ENCODE measurements at regions not wholly inside any gene's neighbourhood (a gene's known extent, or its start where the extent isn't known, plus 50 kb on each side); places are given as distances from the start of the nearest gene placed in this dataset.

DNA sequence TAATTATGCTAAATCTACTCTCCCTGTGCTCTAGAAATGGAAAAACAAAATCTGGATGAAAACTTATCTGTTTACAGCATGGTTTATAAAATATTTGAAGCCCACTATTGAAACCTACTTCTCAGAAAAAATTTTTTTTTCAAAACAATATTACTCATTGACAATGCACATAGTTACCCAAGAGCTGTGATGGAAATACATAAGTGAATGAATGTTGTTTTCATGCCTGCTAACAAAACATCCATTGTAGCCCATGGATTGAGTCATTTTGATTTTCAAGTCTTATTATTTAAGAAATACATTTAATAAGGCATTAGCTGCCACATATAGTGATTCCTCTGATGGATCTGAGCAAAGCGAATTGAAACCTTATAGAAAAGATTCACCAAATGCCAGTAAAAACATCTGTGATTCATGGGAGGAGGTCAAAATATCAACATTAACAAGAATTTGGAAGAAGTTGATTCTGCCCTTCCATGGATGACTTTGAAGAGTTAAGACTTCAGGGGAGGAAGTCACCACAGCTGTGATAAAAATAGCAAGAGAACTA, 144.7 kb upstream of the HHIP start (continued):
- TF ChIP-seq, protein P1, sequence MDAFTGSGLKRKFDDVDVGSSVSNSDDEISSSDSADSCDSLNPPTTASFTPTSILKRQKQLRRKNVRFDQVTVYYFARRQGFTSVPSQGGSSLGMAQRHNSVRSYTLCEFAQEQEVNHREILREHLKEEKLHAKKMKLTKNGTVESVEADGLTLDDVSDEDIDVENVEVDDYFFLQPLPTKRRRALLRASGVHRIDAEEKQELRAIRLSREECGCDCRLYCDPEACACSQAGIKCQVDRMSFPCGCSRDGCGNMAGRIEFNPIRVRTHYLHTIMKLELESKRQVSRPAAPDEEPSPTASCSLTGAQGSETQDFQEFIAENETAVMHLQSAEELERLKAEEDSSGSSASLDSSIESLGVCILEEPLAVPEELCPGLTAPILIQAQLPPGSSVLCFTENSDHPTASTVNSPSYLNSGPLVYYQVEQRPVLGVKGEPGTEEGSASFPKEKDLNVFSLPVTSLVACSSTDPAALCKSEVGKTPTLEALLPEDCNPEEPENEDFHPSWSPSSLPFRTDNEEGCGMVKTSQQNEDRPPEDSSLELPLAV (CRISPR knock-in tag; conservative IDR thresholded peaks at IDR 0.05; ENCODE audit: low read depth), result no peak
- TF ChIP-seq ZNF652 (CRISPR knock-in tag; IDR thresholded peaks at IDR 0.05; ENCODE audit: borderline replicate concordance, low read depth) (no peak), STAG1 (CRISPR knock-in tag; IDR thresholded peaks at IDR 0.05) (no peak), LCORL (IDR thresholded peaks at IDR 0.05) (no peak), LCORL (CRISPR knock-in tag; IDR thresholded peaks at IDR 0.05) (no peak), KLF16 (CRISPR knock-in tag; IDR thresholded peaks at IDR 0.05) (no peak)

DNA sequence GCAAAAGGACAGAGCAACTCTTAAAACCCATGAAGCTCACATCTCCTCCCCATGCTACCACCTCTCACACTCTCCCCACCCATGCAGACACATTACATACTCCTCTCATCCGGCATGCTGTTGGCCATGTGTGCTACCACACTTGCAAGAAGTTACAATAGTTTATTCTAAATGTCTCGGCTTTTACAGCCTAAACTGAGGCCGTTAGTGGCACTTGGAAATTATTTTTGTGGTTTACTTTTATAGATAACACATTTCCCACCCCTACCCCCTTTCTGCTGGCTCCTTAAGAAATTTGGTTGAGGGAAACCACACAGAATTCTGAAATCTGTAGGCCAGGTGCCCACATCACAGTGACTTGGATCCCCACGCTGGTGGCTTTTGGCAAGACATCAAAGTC, 141.1 kb upstream of the HHIP start:
- no peak overlapping the region for H3K9ac ChIP-seq (ENCODE audit: insufficient read depth, low read depth, low read length)
- H3K36me3 ChIP-seq (replicated peaks in 1 of 2; ENCODE audit: control insufficient read depth in 1 of 2, insufficient read depth in 2 of 2, low read length in 2 of 2), result no peaks in the 10 kb centered on the region
- ChIA-PET CTCF (ENCODE audit: low intra/inter-chr PET ratio, low total read pairs) (no interaction called here), POLR2A (no interaction called here)
- ATAC-seq (no peak), DNase-seq (ENCODE audit: low spot score) (no peak), FAIRE-seq (no peak)
- H3K27me3 ChIP-seq (ENCODE audit: control insufficient read depth in 1 of 2, insufficient read depth in 2 of 2, low read length in 2 of 2), result no peaks in the 10 kb centered on the region
- H3K4me3 ChIP-seq (replicated peaks in 1 of 3; ENCODE audit: insufficient read depth in 1 of 3, low read depth in 2 of 3, low read length in 3 of 3), result no peak overlapping the region
- intact Hi-C loops (cut with micrococcal nuclease; ENCODE audit: unreplicated experiment) (no loop called here), in situ Hi-C loops (cut with HindIII; ENCODE audit: extremely low pct_ligation_motif_present, low pct_unique_long_range_greater_than_20kb) (no loop called here)
- no peak overlapping the region for H3K27ac ChIP-seq (ENCODE audit: extremely low read length, insufficient read depth, low read length)
- no peaks in the 10 kb centered on the region for H3K9me3 ChIP-seq (ENCODE audit: low read length)
- WGBS (ENCODE audit: low lambda C conversion rate), result 2% methylated on average over 4 of the region's 4 CpGs
- TF ChIP-seq IKZF4 (CRISPR knock-in tag; IDR thresholded peaks at IDR 0.05; ENCODE audit: borderline replicate concordance, low read depth, not compliant biosample characterization), result no peak
- TF ChIP-seq MEF2D (CRISPR knock-in tag; IDR thresholded peaks at IDR 0.05), result no peak
- no peak for TF ChIP-seq ZNF333 (CRISPR knock-in tag; IDR thresholded peaks at IDR 0.05; ENCODE audit: borderline replicate concordance)
- no peak for TF ChIP-seq FOSL2 (CRISPR knock-in tag; IDR thresholded peaks at IDR 0.05)
- TF ChIP-seq PHB2 (IDR thresholded peaks at IDR 0.05; ENCODE audit: partially characterized antibody), result no peak
- no TSS peak for BruUV-seq (replicated peaks)
- H3K79me2 ChIP-seq (ENCODE audit: insufficient read depth, low read length), result no peaks in the 10 kb centered on the region
- H3K4me1 ChIP-seq (ENCODE audit: insufficient read depth, low read length), result no peaks in the 10 kb centered on the region
- H3K4me2 ChIP-seq (ENCODE audit: low read depth, low read length), result no peak overlapping the region
- H2AFZ ChIP-seq (ENCODE audit: low read length), result no peak overlapping the region
- H4K20me1 ChIP-seq (ENCODE audit: insufficient read depth, low read length), result no peaks in the 10 kb centered on the region
